Pancreas (tissue), 10 donors: ENCODE measurements at regions not wholly inside any gene's neighbourhood (a gene's known extent, or its start where the extent isn't known, plus 50 kb on each side); places are given as distances from the start of the nearest gene placed in this dataset.
"Not testable (repeated sequence)": the region's sequence is repeated elsewhere in the genome, so short reads cannot be mapped to it uniquely, and the experiment has no call there.

Source experiments
- ATAC-seq, 4 donors: fragments of 200-7000 bp; cut with Tn5 transposase; one replicate each; pipeline versions ENCODE4 v1.8.0 to v1.9.1; 2020; ENCODE audit warnings: mild to moderate bottlenecking in 4 of 4, moderate library complexity in 4 of 4
- DNase-seq, 6 donors: peaks; one replicate each; pipeline ENCODE4 v3.0.0-alpha.2; 2020
- FAIRE-seq: peaks from 2 replicates; lab custom pipeline; 2012; peaks lifted over from hg19 to GRCh38; lab: Jason Lieb, UNC
- H3K27ac ChIP-seq, 4 donors: fragments of 200-600 bp; sonication (generic); 1 replicate in 3 of 4; 2 replicates in 1 of 4; pipeline versions ENCODE4 v1.5.0 to v1.8.0; 2020
- H3K27me3 ChIP-seq, 4 donors: fragments of 200-600 bp; one replicate each; pipeline ENCODE4 v1.8.0; 2021
- H3K36me3 ChIP-seq, 3 donors: fragments of 200-600 bp; sonication (generic) in 1 of 3; one replicate each; pipeline versions ENCODE4 v1.5.0 to v1.8.0; 2020 to 2021
- H3K4me1 ChIP-seq, 3 donors: fragments of 200-600 bp; one replicate each; pipeline ENCODE4 v1.8.0; 2021
- H3K4me3 ChIP-seq, 4 donors: fragments of 200-600 bp; sonication (generic) in 2 of 4; one replicate each; pipeline versions ENCODE4 v1.5.0 to v1.8.0; 2020 to 2021
- H3K9me3 ChIP-seq, 4 donors: fragments of 200-600 bp; one replicate each; pipeline ENCODE4 v1.8.0; 2021
- CTCF ChIP-seq, 4 donors: fragments of 200-600 bp; sonication (generic) in 3 of 4; IDR thresholded peaks; one replicate each; pipeline versions ENCODE4 v1.5.0 to v1.8.0; 2021; ENCODE audit warnings: antibody characterized with exemption in 4 of 4
- WGBS, 2 donors: extraction: QIAGEN DNeasy Blood & Tissue Kit; methylation state at CpG; one replicate each; pipeline ENCODE4 v1.1.7; 2013; 5-methylcytosine and 5-hydroxymethylcytosine counted together
- intact Hi-C, 3 donors: fragments of 100-400 bp; cut with DNase I; formaldehyde crosslinking; loops; one replicate each; pipeline versions ENCODE4 v1.11.1 to v1.14.2; 2022
- donor health status: healthy with polysubstance abuse.
- donor health status: DM: no; HTN: no; CAD: no; lungs with moderate emphysema.
- donor health status: DM: no; HTN: no; CAD: no.
- donor health status: control.
- donor health status: control.
- donor health status: Bipolar disorder and iron deficiency.
- donor health status: DM: yes; HTN: yes; CAD: no.
- donor health status: DM: no; HTN: no; CAD: no.
- donor health status: DM: no; HTN: no; CAD: no.
- donor health status: DM: yes; HTN: yes; CAD: no.

DNA sequence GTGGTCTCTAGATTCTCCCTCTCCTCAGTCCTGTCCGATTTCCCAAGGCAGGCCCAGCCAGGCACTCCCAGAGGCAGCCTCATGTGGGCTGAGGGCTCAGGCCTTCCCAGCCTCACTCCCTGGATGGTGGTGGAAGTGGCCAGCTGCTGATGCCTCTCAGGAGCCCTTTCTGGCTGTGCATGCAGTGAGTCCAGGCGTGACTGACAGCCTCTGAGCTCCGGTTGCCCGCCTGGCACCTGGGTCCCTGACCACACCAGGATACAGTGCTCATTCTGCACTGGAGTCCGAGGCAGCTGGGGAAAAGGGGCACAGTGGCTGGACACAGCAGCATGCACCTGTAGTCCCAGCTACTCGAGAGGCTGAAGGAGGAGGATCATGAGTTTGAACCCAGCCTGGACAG lies 132.6 kb downstream of the CUL2 start:
- WGBS, 2 donors: 84% methylated on average over 6 of the region's 6 CpGs
- H3K4me3 ChIP-seq: no peak overlapping the region
- no peak for TF ChIP-seq CTCF (IDR thresholded peaks at IDR 0.05)
- ATAC-seq: no peak
- intact Hi-C loops: no loop called here
- H3K36me3 ChIP-seq: no peaks in the 10 kb centered on the region
- DNase-seq: no peak
- no peaks in the 10 kb centered on the region for H3K9me3 ChIP-seq
- H3K27me3 ChIP-seq: no peaks in the 10 kb centered on the region
- H3K4me1 ChIP-seq: no peaks in the 10 kb centered on the region
- FAIRE-seq: no peak
- H3K27ac ChIP-seq: no peak overlapping the region

DNA sequence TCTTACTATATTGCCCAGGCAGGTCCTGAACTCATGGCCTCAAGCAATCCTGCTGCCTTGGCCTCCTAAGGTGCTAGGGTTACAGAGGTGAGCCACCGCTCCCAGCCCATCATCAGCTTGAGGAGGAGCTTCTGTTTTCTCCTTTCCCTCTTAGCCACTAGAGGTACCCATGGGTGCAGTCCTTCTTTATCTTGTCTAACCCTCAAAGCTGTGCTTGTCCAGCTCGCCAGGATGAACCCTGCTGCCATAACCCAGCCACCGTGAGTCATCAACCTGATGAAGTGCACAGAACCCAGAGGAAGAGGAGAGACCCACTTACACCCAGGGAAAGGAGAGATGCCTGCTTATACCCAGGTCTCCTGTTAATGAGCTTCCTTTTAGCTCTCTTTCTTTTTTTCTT lies 133.4 kb downstream of the CUL2 start:
- no peaks in the 10 kb centered on the region for H3K9me3 ChIP-seq
- no peaks in the 10 kb centered on the region for H3K36me3 ChIP-seq
- FAIRE-seq (no peak), ATAC-seq (no peak), DNase-seq (no peak)
- H3K27ac ChIP-seq: no peak overlapping the region
- no peaks in the 10 kb centered on the region for H3K27me3 ChIP-seq
- no peaks in the 10 kb centered on the region for H3K4me1 ChIP-seq
- no peak for TF ChIP-seq CTCF (IDR thresholded peaks at IDR 0.05)
- H3K4me3 ChIP-seq: no peak overlapping the region
- WGBS, 2 donors: 90 to 95% methylated on average over 3 of the region's 3 CpGs
- intact Hi-C loops: no loop called here

GRCh38 chr10:34955391-34955790 lies 134.8 kb downstream of the CUL2 start:
- no peaks in the 10 kb centered on the region for H3K36me3 ChIP-seq
- no peak overlapping the region for H3K4me3 ChIP-seq
- H3K4me1 ChIP-seq: no peaks in the 10 kb centered on the region
- DNase-seq: no peak
- no peak for FAIRE-seq
- H3K27me3 ChIP-seq: no peaks in the 10 kb centered on the region
- H3K9me3 ChIP-seq: no peaks in the 10 kb centered on the region
- TF ChIP-seq CTCF (IDR thresholded peaks at IDR 0.05): no peak
- intact Hi-C loops: no loop called here
- peak overlapping the region in 2 of 4 donors; percentile 8 to 17 for H3K27ac ChIP-seq
- peak in 2 of 4 donors; percentile 22 to 29 for ATAC-seq
- WGBS, 2 donors: 63 to 66% methylated on average over 2 of the region's 2 CpGs

- peak; percentile 97 to 99 (median 98) for ATAC-seq
- Histone ChIP-seq H3K27ac (peak overlapping the region in 1 of 4 donors; percentile 17), H3K9me3 (no peaks in the 10 kb centered on the region), H3K4me3 (no peak overlapping the region), H3K27me3 (no peaks in the 10 kb centered on the region), H3K36me3 (no peaks in the 10 kb centered on the region), H3K4me1 (no peaks in the 10 kb centered on the region)
- FAIRE-seq: no peak
- peak; percentile 77 to 93 (median 90) for DNase-seq
- 9 to 19% methylated on average over 5 of the region's 5 CpGs for WGBS, 2 donors
- intact Hi-C loops: no loop called here
- TF ChIP-seq CTCF (IDR thresholded peaks at IDR 0.05): no peak
Observed at GRCh38 chr10:34954142-34954541, 136.0 kb downstream of the CUL2 start.

GRCh38 chr10:34951263-34951887 lies 136.3 kb upstream of the PARD3 start:
- H3K4me1 ChIP-seq, H3K36me3 ChIP-seq, H3K4me3 ChIP-seq, ATAC-seq, H3K9me3 ChIP-seq, H3K27me3 ChIP-seq, FAIRE-seq, intact Hi-C loops, H3K27ac ChIP-seq, DNase-seq: not testable (repeated sequence)
- WGBS, 2 donors: 87 to 90% methylated on average over 11 of the region's 11 CpGs

- H3K4me1 ChIP-seq, H3K27ac ChIP-seq, H3K36me3 ChIP-seq, DNase-seq, intact Hi-C loops, FAIRE-seq, H3K4me3 ChIP-seq, ATAC-seq, H3K9me3 ChIP-seq, H3K27me3 ChIP-seq: not testable (repeated sequence)
- WGBS, 2 donors: 91% methylated on average over 9 of the region's 9 CpGs
Observed at GRCh38 chr10:34945951-34946522, 130.9 kb upstream of the PARD3 start.
